Tibial nerve (tissue), 4 donors: ENCODE measurements at regions not wholly inside any gene's neighbourhood (a gene's known extent, or its start where the extent isn't known, plus 50 kb on each side); places are given as distances from the start of the nearest gene placed in this dataset.

Source experiments
- EP300 ChIP-seq, 2 donors: sonication (generic); formaldehyde crosslinking; IDR thresholded peaks; one replicate each; pipeline ENCODE4 v1.6.1; 2017; ENCODE audit warnings: antibody characterized with exemption in 2 of 2, mild to moderate bottlenecking in 1 of 2
- TF ChIP-seq, protein P1 (sequence below), 5 experiments: fragments of 200-600 bp in 3 of 5; fragments of 450-650 bp in 2 of 5; sonication (generic) in 3 of 5; IDR thresholded peaks; one replicate each; pipeline ENCODE4 v1.5.1; 2016 to 2019; ENCODE audit warnings: antibody characterized with exemption in 5 of 5, mild to moderate bottlenecking in 3 of 5, moderate library complexity in 2 of 5

- TF ChIP-seq, protein P1, sequence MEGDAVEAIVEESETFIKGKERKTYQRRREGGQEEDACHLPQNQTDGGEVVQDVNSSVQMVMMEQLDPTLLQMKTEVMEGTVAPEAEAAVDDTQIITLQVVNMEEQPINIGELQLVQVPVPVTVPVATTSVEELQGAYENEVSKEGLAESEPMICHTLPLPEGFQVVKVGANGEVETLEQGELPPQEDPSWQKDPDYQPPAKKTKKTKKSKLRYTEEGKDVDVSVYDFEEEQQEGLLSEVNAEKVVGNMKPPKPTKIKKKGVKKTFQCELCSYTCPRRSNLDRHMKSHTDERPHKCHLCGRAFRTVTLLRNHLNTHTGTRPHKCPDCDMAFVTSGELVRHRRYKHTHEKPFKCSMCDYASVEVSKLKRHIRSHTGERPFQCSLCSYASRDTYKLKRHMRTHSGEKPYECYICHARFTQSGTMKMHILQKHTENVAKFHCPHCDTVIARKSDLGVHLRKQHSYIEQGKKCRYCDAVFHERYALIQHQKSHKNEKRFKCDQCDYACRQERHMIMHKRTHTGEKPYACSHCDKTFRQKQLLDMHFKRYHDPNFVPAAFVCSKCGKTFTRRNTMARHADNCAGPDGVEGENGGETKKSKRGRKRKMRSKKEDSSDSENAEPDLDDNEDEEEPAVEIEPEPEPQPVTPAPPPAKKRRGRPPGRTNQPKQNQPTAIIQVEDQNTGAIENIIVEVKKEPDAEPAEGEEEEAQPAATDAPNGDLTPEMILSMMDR (IDR thresholded peaks at IDR 0.05), result no peak
- no peak for TF ChIP-seq EP300 (IDR thresholded peaks at IDR 0.05)
Measured at GRCh38 chr18:59083136-59083818, 56.4 kb upstream of the SEC11C start.
